Heart right ventricle (tissue), 16 donors: ENCODE measurements at regions not wholly inside any gene's neighbourhood (a gene's known extent, or its start where the extent isn't known, plus 50 kb on each side); places are given as distances from the start of the nearest gene placed in this dataset.

Source experiments
- ATAC-seq, 8 donors: fragments of 200-7000 bp; cut with Tn5 transposase; one replicate each; pipeline ENCODE4 v1.9.1; 2020; ENCODE audit warnings: mild to moderate bottlenecking in 8 of 8, moderate library complexity in 8 of 8, moderate number of reproducible peaks in 1 of 8
- DNase-seq, 2 donors: peaks; one replicate each; pipeline ENCODE4 v3.0.0-alpha.2; 2020
- H3K27ac ChIP-seq, 10 donors: fragments of 200-600 bp; sonication (generic) in 2 of 10; one replicate each; pipeline versions ENCODE4 v1.5.0 to v1.8.0; 2020 to 2022; ENCODE audit warnings: mild to moderate bottlenecking in 3 of 10
- H3K27me3 ChIP-seq, 7 donors: fragments of 200-600 bp; one replicate each; pipeline ENCODE4 v1.8.0; 2021 to 2022; ENCODE audit warnings: mild to moderate bottlenecking in 2 of 7
- H3K36me3 ChIP-seq, 9 donors: fragments of 200-600 bp; sonication (generic) in 1 of 9; one replicate each; pipeline versions ENCODE4 v1.5.0 to v1.8.0; 2020 to 2022; ENCODE audit warnings: mild to moderate bottlenecking in 2 of 9
- H3K4me1 ChIP-seq, 9 donors: fragments of 200-600 bp; sonication (generic) in 1 of 9; one replicate each; pipeline versions ENCODE4 v1.5.0 to v1.8.0; 2020 to 2022; ENCODE audit warnings: mild to moderate bottlenecking in 4 of 9
- H3K4me3 ChIP-seq, 10 donors: fragments of 200-600 bp; sonication (generic) in 2 of 10; one replicate each; pipeline versions ENCODE4 v1.5.0 to v1.8.0; 2020 to 2022; ENCODE audit warnings: mild to moderate bottlenecking in 7 of 10, moderate library complexity in 2 of 10
- H3K9me3 ChIP-seq, 11 donors: fragments of 200-600 bp in 10 of 11; sonication (generic) in 2 of 11; one replicate each; pipeline versions ENCODE4 v1.5.0 to v1.8.0; 2013 to 2022; ENCODE audit warnings: mild to moderate bottlenecking in 2 of 11, control low read depth in 1 of 11, moderate library complexity in 1 of 11
- CTCF ChIP-seq, 9 donors: fragments of 200-600 bp; sonication (generic) in 2 of 9; IDR thresholded peaks; one replicate each; pipeline versions ENCODE4 v1.5.0 to v1.8.0; 2021 to 2022; ENCODE audit warnings: antibody characterized with exemption in 9 of 9, mild to moderate bottlenecking in 5 of 9, moderate library complexity in 1 of 9
- WGBS, 2 donors: extraction: QIAGEN DNeasy Blood & Tissue Kit; methylation state at CpG; one replicate each; pipeline ENCODE4 v1.1.7; 2013; ENCODE audit warnings: inconsistent platforms in 1 of 2; 5-methylcytosine and 5-hydroxymethylcytosine counted together
- intact Hi-C, 10 donors: fragments of 100-400 bp; cut with DNase I; formaldehyde crosslinking; loops; one replicate each; pipeline versions ENCODE4 v1.11.1 to v1.14.2; 2022
- donor health status: Arrhythmogenic right ventricular cardiomyopathy.
- donor health status: ischemic (EF 13 %, LVEDD 7.1; RV severe dilation, severe dysfunction).
- donor health status: healthy with polysubstance abuse.
- donor health status: DM: no; HTN: yes; CAD: no.
- donor health status: DM: no; HTN: no; CAD: no.
- donor health status: ischemic (EF 25% LVEDD 6.9; RV normal size, moderate dysfunction).
- donor health status: ischemic (EF 25% LVEDD 5.7; RV mildly dilated, moderate dysfunction).
- donor health status: healthy.
- donor health status: DM: yes; HTN: yes; CAD: no.
- donor health status: Ischemic cardiomyopathy.
- donor health status: ischemic (EF 35%, LVEDD 5.7; RV mildly dilated, moderate dysfunction).
- donor health status: nonischemic (EF 11% LVEDD 7.7; RV severe dilation, severe dysfunction).
- donor health status: DM: yes; HTN: yes; CAD: no.
- donor health status: PGD.
- donor health status: ischemic (EF 29% LVEDD 5.4; RV normal size, mild dysfunction).
- donor health status: nonischemic (EF 23%, LVEDD 6.1; RV moderate dilation, normal function).

GRCh38 chr3:170764017-170764416 lies 106.0 kb downstream of the RPL22L1 start:
- ATAC-seq (no peak), DNase-seq (no peak)
- H3K27me3 ChIP-seq = no peaks in the 10 kb centered on the region
- TF ChIP-seq CTCF (IDR thresholded peaks at IDR 0.05) = no peak
- no peak overlapping the region for H3K27ac ChIP-seq
- no peaks in the 10 kb centered on the region for H3K9me3 ChIP-seq
- intact Hi-C loops = no loop called here
- H3K4me1 ChIP-seq = peaks cover 0 to 5% (median 0%) of the 10 kb centered on the region in 9 donors
- H3K36me3 ChIP-seq = no peaks in the 10 kb centered on the region
- 76 to 77% methylated on average over 1 of the region's 1 CpG for WGBS, 2 donors
- no peak overlapping the region for H3K4me3 ChIP-seq

- Histone ChIP-seq H3K36me3 (no peaks in the 10 kb centered on the region), H3K9me3 (no peaks in the 10 kb centered on the region), H3K27ac (no peak overlapping the region), H3K27me3 (no peaks in the 10 kb centered on the region), H3K4me3 (no peak overlapping the region), H3K4me1 (peaks cover 0 to 3% (median 0%) of the 10 kb centered on the region in 9 donors)
- no peak for TF ChIP-seq CTCF (IDR thresholded peaks at IDR 0.05)
- no peak for DNase-seq
- WGBS, 2 donors = 92% methylated on average over 2 of the region's 2 CpGs
- intact Hi-C loops = no loop called here
- no peak for ATAC-seq
These were observed 107.9 kb downstream of the RPL22L1 start for GRCh38 chr3:170762064-170762463.

GRCh38 chr3:170761103-170761502 lies 108.9 kb downstream of the RPL22L1 start:
- H3K27ac ChIP-seq = no peak overlapping the region
- peaks cover 0 to 3% (median 0%) of the 10 kb centered on the region in 9 donors for H3K4me1 ChIP-seq
- no peaks in the 10 kb centered on the region for H3K36me3 ChIP-seq
- 70 to 72% methylated on average over 3 of the region's 3 CpGs for whole genome bisulfite sequencing, 2 donors
- ATAC-seq (no peak), DNase-seq (no peak)
- H3K4me3 ChIP-seq = no peak overlapping the region
- intact Hi-C loops = no loop called here
- H3K9me3 ChIP-seq = no peaks in the 10 kb centered on the region
- TF ChIP-seq CTCF (IDR thresholded peaks at IDR 0.05) = no peak
- no peaks in the 10 kb centered on the region for H3K27me3 ChIP-seq

DNA sequence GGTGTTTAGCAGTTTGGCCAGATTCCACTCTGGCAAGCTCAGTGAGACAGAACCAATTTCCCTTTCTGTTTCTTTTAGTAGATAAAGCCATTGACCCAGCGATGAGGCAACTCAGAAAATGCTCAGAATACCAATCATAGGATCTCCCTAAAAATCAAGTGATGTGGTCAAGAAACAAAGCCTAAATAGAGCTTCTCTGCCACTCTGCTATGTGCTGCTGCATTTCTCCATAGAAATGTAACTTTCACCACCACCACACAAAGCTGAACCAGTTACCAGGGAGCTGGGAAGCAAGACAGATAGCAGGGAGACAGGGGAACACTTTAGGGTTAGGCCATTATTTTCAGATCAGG lies 109.8 kb downstream of the RPL22L1 start:
- H3K27me3 ChIP-seq = no peaks in the 10 kb centered on the region
- ATAC-seq (no peak), DNase-seq (no peak)
- peaks cover 0 to 3% (median 0%) of the 10 kb centered on the region in 9 donors for H3K4me1 ChIP-seq
- no peak overlapping the region for H3K27ac ChIP-seq
- WGBS, 2 donors = 65 to 74% methylated on average over 1 of the region's 1 CpG
- TF ChIP-seq CTCF (IDR thresholded peaks at IDR 0.05) = no peak
- H3K36me3 ChIP-seq = no peaks in the 10 kb centered on the region
- H3K9me3 ChIP-seq = no peaks in the 10 kb centered on the region
- intact Hi-C loops = no loop called here
- H3K4me3 ChIP-seq = no peak overlapping the region
